ENCODE measurements at regions not wholly inside any gene's neighbourhood (a gene's known extent, or its start where the extent isn't known, plus 50 kb on each side); places are given as distances from the start of the nearest gene placed in this dataset.
A peak's percentile ranks its signal among the peaks of the same experiment; 100 is the strongest.

DNA sequence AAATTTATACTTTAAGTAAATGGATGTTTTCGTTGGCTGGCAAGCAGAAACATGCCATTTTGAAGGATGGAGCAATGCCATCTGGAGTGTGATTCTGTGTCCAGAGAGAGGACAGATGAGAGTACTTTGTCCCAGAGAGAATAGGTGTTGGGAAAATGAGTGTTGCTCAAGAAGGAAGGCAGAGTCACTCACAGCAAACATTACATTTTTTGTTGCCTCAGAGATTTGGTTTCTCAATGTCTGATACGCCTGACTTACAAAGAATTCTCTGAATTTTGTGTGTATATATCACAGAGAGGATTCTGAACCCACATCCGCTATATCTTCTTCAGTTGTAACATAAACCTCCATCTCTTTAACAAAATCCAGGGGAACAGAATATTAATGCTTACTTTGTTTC lies 102.8 kb upstream of the PCDH18 start:
- 84 to 91% methylated on average over 1 to 3 of the region's 3 CpGs for WGBS, 2 experiments
- H3K4me3 ChIP-seq (ENCODE audit: insufficient read depth, low read depth, low read length), result no peak overlapping the region
- H3K36me3 ChIP-seq (ENCODE audit: control insufficient read depth, insufficient read depth, low read length), result no peaks in the 10 kb centered on the region
- no peaks in the 10 kb centered on the region for H3K27me3 ChIP-seq (ENCODE audit: control insufficient read depth, insufficient read depth, low read length, poor library complexity, severe bottlenecking)
- no peak overlapping the region for H3K27ac ChIP-seq (ENCODE audit: insufficient read depth, low read depth, low read length, poor library complexity, severe bottlenecking)
- H3K9me3 ChIP-seq (ENCODE audit: control insufficient read depth, low read length), result no peaks in the 10 kb centered on the region
- peaks cover 4% of the 10 kb centered on the region for H3K4me1 ChIP-seq (ENCODE audit: control insufficient read depth, insufficient read depth, low read length)

DNA sequence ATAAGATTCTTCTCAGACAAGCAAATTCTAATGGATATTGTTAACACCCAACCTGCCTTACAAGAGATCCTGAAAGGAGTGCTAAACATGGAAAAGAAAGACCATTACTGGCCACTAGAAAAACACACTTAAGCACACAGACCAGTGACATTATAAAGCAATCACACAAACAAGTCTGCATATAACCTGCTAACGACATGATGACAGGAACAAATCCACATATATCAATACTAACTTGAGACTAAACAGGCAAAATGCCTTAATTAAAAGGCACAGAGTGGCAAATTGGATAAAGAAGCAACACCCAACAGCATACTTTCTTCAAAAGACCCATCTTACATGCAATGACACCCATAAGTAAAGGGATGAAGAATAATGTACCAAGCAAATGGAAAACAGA lies 100.5 kb upstream of the PCDH18 start:
- no peaks in the 10 kb centered on the region for H3K27me3 ChIP-seq (ENCODE audit: control insufficient read depth, insufficient read depth, low read length, poor library complexity, severe bottlenecking)
- 77 to 100% methylated on average over 1 of the region's 1 CpG for WGBS, 2 experiments
- no peaks in the 10 kb centered on the region for H3K9me3 ChIP-seq (ENCODE audit: control insufficient read depth, low read length)
- no peak overlapping the region for H3K4me3 ChIP-seq (ENCODE audit: insufficient read depth, low read depth, low read length)
- no peaks in the 10 kb centered on the region for H3K36me3 ChIP-seq (ENCODE audit: control insufficient read depth, insufficient read depth, low read length)
- peaks cover 7% of the 10 kb centered on the region for H3K4me1 ChIP-seq (ENCODE audit: control insufficient read depth, insufficient read depth, low read length)
- H3K27ac ChIP-seq (ENCODE audit: insufficient read depth, low read depth, low read length, poor library complexity, severe bottlenecking), result no peak overlapping the region

DNA sequence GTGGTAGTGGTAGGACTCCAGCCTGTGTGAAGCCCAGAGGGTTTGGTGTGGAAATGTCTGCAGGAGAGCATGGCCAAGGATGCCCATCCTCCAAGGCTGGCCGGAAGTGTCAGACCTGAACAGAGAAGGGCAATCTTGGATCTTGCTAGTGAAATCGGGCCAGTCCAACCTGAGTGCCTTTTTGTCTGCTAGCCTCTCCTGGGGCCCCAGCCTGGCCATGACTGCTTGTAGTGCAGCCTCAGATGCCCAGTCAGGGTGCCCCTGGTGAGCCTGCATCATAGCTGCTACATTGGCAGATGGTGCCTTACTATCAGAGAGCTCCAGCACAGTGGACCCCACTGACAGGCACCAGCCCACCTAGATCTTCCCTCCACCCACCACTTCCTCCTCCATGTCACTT lies 99.3 kb upstream of the PCDH18 start:
- Histone ChIP-seq H3K4me1 (ENCODE audit: control insufficient read depth, insufficient read depth, low read length) (peaks cover 17% of the 10 kb centered on the region), H3K36me3 (ENCODE audit: control insufficient read depth, insufficient read depth, low read length) (no peaks in the 10 kb centered on the region), H3K27me3 (ENCODE audit: control insufficient read depth, insufficient read depth, low read length, poor library complexity, severe bottlenecking) (no peaks in the 10 kb centered on the region), H3K27ac (ENCODE audit: insufficient read depth, low read depth, low read length, poor library complexity, severe bottlenecking) (no peak overlapping the region), H3K9me3 (ENCODE audit: control insufficient read depth, low read length) (no peaks in the 10 kb centered on the region), H3K4me3 (ENCODE audit: insufficient read depth, low read depth, low read length) (no peak overlapping the region)
- 92 to 96% methylated on average over 2 of the region's 2 CpGs for whole genome bisulfite sequencing, 2 experiments

DNA sequence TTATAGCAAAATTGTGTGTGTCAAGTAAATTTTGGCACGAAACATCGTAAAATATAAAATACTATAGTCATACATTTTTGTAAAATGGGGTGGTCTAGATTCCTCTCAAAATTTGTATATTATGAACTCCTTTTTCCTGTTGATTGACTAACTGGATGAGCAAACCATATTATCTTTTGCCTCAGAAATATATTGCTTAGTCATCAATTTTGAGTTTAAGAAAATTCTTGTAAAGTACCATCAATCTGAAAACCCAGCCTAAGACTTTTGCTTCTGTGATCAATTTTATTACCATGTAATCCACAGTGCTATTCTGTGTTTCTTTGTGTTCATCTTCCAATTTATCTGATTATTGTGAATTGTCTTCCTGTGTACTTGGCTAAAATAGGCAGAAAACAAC lies 98.0 kb upstream of the PCDH18 start:
- Histone ChIP-seq H3K4me1 (ENCODE audit: control insufficient read depth, insufficient read depth, low read length) (peaks cover 19% of the 10 kb centered on the region), H3K27ac (ENCODE audit: insufficient read depth, low read depth, low read length, poor library complexity, severe bottlenecking) (no peak overlapping the region), H3K9me3 (ENCODE audit: control insufficient read depth, low read length) (no peaks in the 10 kb centered on the region), H3K27me3 (ENCODE audit: control insufficient read depth, insufficient read depth, low read length, poor library complexity, severe bottlenecking) (no peaks in the 10 kb centered on the region), H3K36me3 (ENCODE audit: control insufficient read depth, insufficient read depth, low read length) (no peaks in the 10 kb centered on the region), H3K4me3 (ENCODE audit: insufficient read depth, low read depth, low read length) (no peak overlapping the region)
- 92% methylated on average over 2 of the region's 2 CpGs; no CpG with 5 or more reads in 1 of the 2 experiments for WGBS, 2 experiments

DNA sequence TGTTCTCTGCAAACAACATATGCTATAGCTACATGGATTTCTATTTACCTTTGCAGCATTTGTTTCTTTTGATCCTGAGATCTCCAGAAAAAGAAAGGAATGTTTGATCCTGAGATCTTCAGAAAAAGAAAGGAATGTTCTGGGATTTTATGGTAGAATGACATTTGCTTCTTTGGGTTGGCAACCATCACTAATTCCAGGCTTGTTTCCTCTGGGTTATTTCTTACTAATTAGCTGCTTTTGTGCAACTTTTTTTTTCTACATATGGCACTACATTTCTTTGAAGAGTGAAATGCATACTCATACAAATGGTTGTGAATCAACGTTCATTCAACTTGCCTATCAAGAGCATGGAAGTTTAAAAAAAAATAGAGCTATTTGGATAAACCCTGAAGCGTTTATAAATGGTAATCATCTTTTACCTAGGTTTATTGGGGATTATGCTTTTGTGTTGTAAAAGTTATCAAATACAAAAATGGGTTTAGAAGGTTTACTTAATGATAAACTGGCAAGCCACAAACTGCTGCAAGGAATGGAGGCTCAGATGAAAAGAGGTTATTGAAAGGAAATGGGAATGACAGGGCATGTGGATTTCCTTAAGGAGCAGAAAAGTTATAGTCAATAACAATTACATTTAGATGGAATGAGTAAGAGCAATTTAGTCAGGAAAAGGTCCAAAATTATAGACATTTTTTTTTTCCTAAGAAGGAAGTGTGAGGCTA lies 95.6 kb upstream of the PCDH18 start:
- WGBS, 2 experiments, result 90 to 100% methylated on average over 2 of the region's 2 CpGs
- H3K27ac ChIP-seq (ENCODE audit: insufficient read depth, low read depth, low read length, poor library complexity, severe bottlenecking), result no peak overlapping the region
- no peaks in the 10 kb centered on the region for H3K9me3 ChIP-seq (ENCODE audit: control insufficient read depth, low read length)
- H3K27me3 ChIP-seq (ENCODE audit: control insufficient read depth, insufficient read depth, low read length, poor library complexity, severe bottlenecking), result no peaks in the 10 kb centered on the region
- H3K4me3 ChIP-seq (ENCODE audit: insufficient read depth, low read depth, low read length), result no peak overlapping the region
- H3K4me1 ChIP-seq (ENCODE audit: control insufficient read depth, insufficient read depth, low read length), result peaks cover 22% of the 10 kb centered on the region
- no peaks in the 10 kb centered on the region for H3K36me3 ChIP-seq (ENCODE audit: control insufficient read depth, insufficient read depth, low read length)

DNA sequence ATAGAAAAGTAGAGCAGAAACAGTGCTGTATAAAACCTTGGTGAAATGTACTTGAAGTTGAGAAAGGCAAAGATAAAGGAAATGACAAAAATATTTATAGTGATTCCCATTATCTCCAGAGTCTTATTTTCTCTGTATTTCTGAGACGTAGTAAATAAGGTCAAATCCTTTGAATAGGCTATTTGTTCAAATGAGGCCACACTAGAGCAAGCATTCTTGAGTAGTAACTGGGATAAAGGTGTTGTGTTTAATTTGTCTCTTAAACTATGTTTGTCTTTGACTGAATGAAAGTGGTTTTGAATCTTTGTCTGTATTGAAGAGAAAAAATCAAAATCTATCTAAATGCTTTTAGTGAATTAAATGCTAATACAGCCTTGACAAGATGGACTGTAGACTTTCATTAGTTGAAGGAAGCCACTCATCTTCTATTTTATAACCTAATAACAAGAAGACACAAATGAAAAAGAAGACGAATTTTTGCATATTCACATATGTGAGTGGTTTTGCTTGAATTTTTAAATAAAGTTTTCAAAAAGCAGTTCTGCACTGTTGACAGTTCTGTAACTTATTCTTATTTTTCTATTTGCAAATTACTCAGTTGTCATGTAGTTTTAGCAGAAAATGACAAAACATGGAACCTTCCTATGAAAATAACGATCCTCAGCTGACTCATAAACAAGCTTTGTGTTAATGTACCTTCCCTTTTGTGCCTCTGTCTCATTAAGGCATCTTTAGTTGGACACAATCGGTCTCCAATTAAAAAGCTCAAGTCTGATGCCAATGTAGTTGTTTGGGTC lies 94.8 kb upstream of the PCDH18 start:
- WGBS, 2 experiments, result 92 to 96% methylated on average over 3 to 4 of the region's 4 CpGs
- H3K4me3 ChIP-seq (ENCODE audit: insufficient read depth, low read depth, low read length), result no peak overlapping the region
- no peaks in the 10 kb centered on the region for H3K27me3 ChIP-seq (ENCODE audit: control insufficient read depth, insufficient read depth, low read length, poor library complexity, severe bottlenecking)
- H3K27ac ChIP-seq (ENCODE audit: insufficient read depth, low read depth, low read length, poor library complexity, severe bottlenecking), result no peak overlapping the region
- H3K4me1 ChIP-seq (ENCODE audit: control insufficient read depth, insufficient read depth, low read length), result peaks cover 25% of the 10 kb centered on the region
- no peaks in the 10 kb centered on the region for H3K36me3 ChIP-seq (ENCODE audit: control insufficient read depth, insufficient read depth, low read length)
- H3K9me3 ChIP-seq (ENCODE audit: control insufficient read depth, low read length), result no peaks in the 10 kb centered on the region

DNA sequence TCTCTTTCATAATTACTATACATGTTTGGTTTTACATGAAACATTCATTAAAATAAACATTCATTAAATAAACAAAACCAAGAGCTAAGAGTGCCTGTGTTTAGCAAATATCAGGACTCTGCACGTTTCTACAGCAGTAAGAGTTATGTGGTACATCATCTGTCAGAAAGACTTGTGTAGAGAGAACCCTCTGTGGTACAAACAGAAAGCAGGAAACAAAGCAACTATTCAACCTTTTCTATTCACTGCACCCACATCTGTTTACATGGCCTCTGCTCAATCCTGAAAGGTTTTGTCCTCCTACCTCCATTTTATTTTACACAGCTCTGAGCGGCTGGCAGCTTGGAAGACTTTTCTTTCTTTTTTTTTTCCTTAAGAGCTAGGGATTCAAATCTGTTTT lies 90.7 kb upstream of the PCDH18 start:
- no peaks in the 10 kb centered on the region for H3K9me3 ChIP-seq (ENCODE audit: control insufficient read depth, low read length)
- WGBS, 2 experiments, result 21 to 39% methylated on average over 2 of the region's 2 CpGs
- no peaks in the 10 kb centered on the region for H3K27me3 ChIP-seq (ENCODE audit: control insufficient read depth, insufficient read depth, low read length, poor library complexity, severe bottlenecking)
- peak overlapping the region; percentile 80 for H3K27ac ChIP-seq (ENCODE audit: insufficient read depth, low read depth, low read length, poor library complexity, severe bottlenecking)
- H3K36me3 ChIP-seq (ENCODE audit: control insufficient read depth, insufficient read depth, low read length), result no peaks in the 10 kb centered on the region
- no peak overlapping the region for H3K4me3 ChIP-seq (ENCODE audit: insufficient read depth, low read depth, low read length)
- H3K4me1 ChIP-seq (ENCODE audit: control insufficient read depth, insufficient read depth, low read length), result peaks cover 32% of the 10 kb centered on the region

DNA sequence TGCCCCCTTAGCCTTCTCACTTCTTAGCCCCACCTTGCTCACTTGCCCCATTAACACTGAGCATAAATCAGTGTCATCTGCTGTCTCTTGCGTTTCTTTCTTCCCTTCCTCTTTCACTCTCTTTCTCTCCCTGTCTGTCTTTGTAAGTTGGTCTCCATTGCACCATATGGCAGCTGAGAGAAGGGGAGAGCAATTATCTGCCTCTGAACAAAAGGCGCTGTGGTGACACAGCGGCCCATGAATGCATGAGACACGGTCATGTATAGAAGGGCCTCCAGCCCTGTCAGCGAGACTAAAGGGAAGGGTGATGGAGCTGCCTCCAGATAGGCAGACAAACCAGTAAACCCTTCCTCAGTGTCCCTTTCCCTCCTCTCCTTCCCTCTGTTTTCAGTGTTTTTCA lies 88.8 kb upstream of the PCDH18 start:
- H3K27me3 ChIP-seq (ENCODE audit: control insufficient read depth, insufficient read depth, low read length, poor library complexity, severe bottlenecking), result no peaks in the 10 kb centered on the region
- H3K4me1 ChIP-seq (ENCODE audit: control insufficient read depth, insufficient read depth, low read length), result peaks cover 18% of the 10 kb centered on the region
- WGBS, 2 experiments, result 43 to 62% methylated on average over 5 of the region's 5 CpGs
- no peaks in the 10 kb centered on the region for H3K9me3 ChIP-seq (ENCODE audit: control insufficient read depth, low read length)
- peak overlapping the region; percentile 86 for H3K27ac ChIP-seq (ENCODE audit: insufficient read depth, low read depth, low read length, poor library complexity, severe bottlenecking)
- H3K36me3 ChIP-seq (ENCODE audit: control insufficient read depth, insufficient read depth, low read length), result no peaks in the 10 kb centered on the region
- no peak overlapping the region for H3K4me3 ChIP-seq (ENCODE audit: insufficient read depth, low read depth, low read length)

DNA sequence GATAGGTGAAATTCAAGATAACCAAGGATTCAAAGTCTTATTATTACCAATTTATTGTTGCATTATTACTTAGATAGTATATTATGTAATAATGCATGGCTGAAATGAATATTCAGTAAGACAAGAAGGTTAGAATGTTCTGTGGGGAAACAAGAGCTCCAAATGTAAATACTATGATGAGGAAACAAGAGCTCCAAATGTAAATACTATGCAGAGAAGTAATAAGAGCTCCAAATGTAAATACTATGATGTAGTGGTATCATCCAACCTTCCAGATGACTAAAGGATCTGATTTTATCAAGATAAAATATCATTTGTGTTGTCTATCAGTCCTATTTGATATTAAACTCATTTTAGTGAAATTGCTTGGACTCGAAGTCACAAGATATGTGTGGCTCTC lies 82.2 kb upstream of the PCDH18 start:
- Histone ChIP-seq H3K36me3 (ENCODE audit: control insufficient read depth, insufficient read depth, low read length) (no peaks in the 10 kb centered on the region), H3K4me3 (ENCODE audit: insufficient read depth, low read depth, low read length) (no peak overlapping the region), H3K9me3 (ENCODE audit: control insufficient read depth, low read length) (no peaks in the 10 kb centered on the region), H3K27ac (ENCODE audit: insufficient read depth, low read depth, low read length, poor library complexity, severe bottlenecking) (no peak overlapping the region), H3K4me1 (ENCODE audit: control insufficient read depth, insufficient read depth, low read length) (no peaks in the 10 kb centered on the region), H3K27me3 (ENCODE audit: control insufficient read depth, insufficient read depth, low read length, poor library complexity, severe bottlenecking) (no peaks in the 10 kb centered on the region)
- WGBS, 2 experiments, result 93 to 94% methylated on average over 1 of the region's 1 CpG

DNA sequence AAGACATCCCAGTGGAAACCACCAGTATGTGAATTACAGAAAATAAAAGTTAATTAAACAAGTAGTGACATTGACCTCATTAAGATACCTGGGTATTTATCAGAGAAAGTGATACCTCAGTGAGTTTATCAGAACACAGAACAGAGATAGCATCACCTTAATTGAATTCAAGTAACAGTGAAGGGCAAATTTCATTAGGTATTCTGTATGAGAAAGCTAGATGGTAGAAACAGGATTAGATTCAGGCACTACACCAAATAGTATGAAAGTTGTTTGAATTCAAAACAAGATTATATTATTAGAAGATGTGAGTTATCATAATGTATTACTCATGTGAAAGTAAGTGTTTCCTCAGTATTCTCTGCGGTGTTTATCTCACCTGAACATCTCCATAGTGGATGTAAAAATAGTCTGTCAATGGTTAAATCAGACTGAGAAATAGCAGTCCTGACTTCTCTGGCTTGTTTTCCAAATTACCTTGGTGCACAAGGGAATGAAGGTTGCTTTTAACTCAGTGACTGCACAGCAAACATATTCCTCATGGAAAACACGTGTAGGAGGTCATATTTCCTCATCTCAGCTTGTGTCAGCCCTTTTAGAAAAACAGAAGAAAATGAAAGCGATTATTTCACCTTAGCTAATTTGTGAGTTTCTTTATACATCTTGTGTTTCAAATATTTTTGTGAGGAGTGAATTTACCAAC lies 79.9 kb upstream of the PCDH18 start:
- Histone ChIP-seq H3K4me3 (ENCODE audit: insufficient read depth, low read depth, low read length) (no peak overlapping the region), H3K4me1 (ENCODE audit: control insufficient read depth, insufficient read depth, low read length) (no peaks in the 10 kb centered on the region), H3K9me3 (ENCODE audit: control insufficient read depth, low read length) (no peaks in the 10 kb centered on the region), H3K27ac (ENCODE audit: insufficient read depth, low read depth, low read length, poor library complexity, severe bottlenecking) (no peak overlapping the region), H3K36me3 (ENCODE audit: control insufficient read depth, insufficient read depth, low read length) (no peaks in the 10 kb centered on the region), H3K27me3 (ENCODE audit: control insufficient read depth, insufficient read depth, low read length, poor library complexity, severe bottlenecking) (no peaks in the 10 kb centered on the region)
- WGBS, 2 experiments, result 93 to 94% methylated on average over 3 of the region's 3 CpGs

Measured in ectodermal cell (in vitro differentiated cells).